ENCODE measurements at regions not wholly inside any gene's neighbourhood (a gene's known extent, or its start where the extent isn't known, plus 50 kb on each side); places are given as distances from the start of the nearest gene placed in this dataset.

GRCh38 chr4:100781435-100781834 lies 263.6 kb upstream of the EMCN start:
- H4K20me1 ChIP-seq (replicated peaks; ENCODE audit: control insufficient read depth, extremely low read depth, insufficient read depth, low read length): no peaks in the 10 kb centered on the region
- dilution Hi-C loops (cut with MboI; ENCODE audit: extremely low pct_ligation_motif_present, low sequenced_read_pairs): no loop called here
- H3K9me3 ChIP-seq (replicated peaks; ENCODE audit: control insufficient read depth, insufficient read depth, low read length): no peaks in the 10 kb centered on the region
- H3K27me3 ChIP-seq (ENCODE audit: control insufficient read depth in 2 of 2, insufficient read depth in 2 of 2, low read length in 2 of 2): no peaks in the 10 kb centered on the region
- no peak for DNase-seq (ENCODE audit: low read depth, low spot score)
- no peaks in the 10 kb centered on the region for H3K36me3 ChIP-seq (ENCODE audit: control insufficient read depth in 2 of 2, extremely low read depth in 1 of 2, insufficient read depth in 2 of 2, low read length in 2 of 2)
- no peaks in the 10 kb centered on the region for H3K9me1 ChIP-seq (replicated peaks; ENCODE audit: control insufficient read depth, extremely low read depth, insufficient read depth, low read length)
- BruUV-seq (replicated peaks): no TSS peak
- H3K27ac ChIP-seq (ENCODE audit: insufficient read depth, low read depth, low read length): no peak overlapping the region
- ChIA-PET CTCF (no interaction called here), POLR2A (no interaction called here)
- no peak overlapping the region for H3K4me3 ChIP-seq (replicated peaks in 1 of 3; ENCODE audit: insufficient read depth in 1 of 3, low read depth in 1 of 3, low read length in 3 of 3)
- no peak overlapping the region for H3K4me2 ChIP-seq (ENCODE audit: insufficient read depth, low read length)
- no peak for TF ChIP-seq GATA2 (IDR thresholded peaks at IDR 0.05; ENCODE audit: insufficient read depth, insufficient read length, low read depth, low read length)
- no peak for TF ChIP-seq MYC (IDR thresholded peaks at IDR 0.05; ENCODE audit: low read depth, low read length)
- no peaks in the 10 kb centered on the region for H3K79me2 ChIP-seq (ENCODE audit: control insufficient read depth, insufficient read depth, low read length)
- FAIRE-seq: no peak
- no peak overlapping the region for H3K9ac ChIP-seq (replicated peaks; ENCODE audit: extremely low read depth, insufficient read depth, low read length)
- H3K4me1 ChIP-seq (ENCODE audit: control insufficient read depth, extremely low read depth, insufficient read depth, low read length): no peaks in the 10 kb centered on the region
- no peak overlapping the region for H2AFZ ChIP-seq (ENCODE audit: low read depth, low read length)
- intact Hi-C loops (cut with micrococcal nuclease): no loop called here

GRCh38 chr4:100780126-100780525 lies 262.3 kb upstream of the EMCN start:
- Histone ChIP-seq H3K36me3 (ENCODE audit: control insufficient read depth in 2 of 2, extremely low read depth in 1 of 2, insufficient read depth in 2 of 2, low read length in 2 of 2) (no peaks in the 10 kb centered on the region), H3K27me3 (ENCODE audit: control insufficient read depth in 2 of 2, insufficient read depth in 2 of 2, low read length in 2 of 2) (no peaks in the 10 kb centered on the region), H3K9me3 (replicated peaks; ENCODE audit: control insufficient read depth, insufficient read depth, low read length) (no peaks in the 10 kb centered on the region), H3K4me3 (replicated peaks in 1 of 3; ENCODE audit: insufficient read depth in 1 of 3, low read depth in 1 of 3, low read length in 3 of 3) (no peak overlapping the region), H3K4me2 (ENCODE audit: insufficient read depth, low read length) (no peak overlapping the region), H3K9ac (replicated peaks; ENCODE audit: extremely low read depth, insufficient read depth, low read length) (no peak overlapping the region), H2AFZ (ENCODE audit: low read depth, low read length) (no peak overlapping the region), H3K79me2 (ENCODE audit: control insufficient read depth, insufficient read depth, low read length) (no peaks in the 10 kb centered on the region), H3K4me1 (ENCODE audit: control insufficient read depth, extremely low read depth, insufficient read depth, low read length) (no peaks in the 10 kb centered on the region), H3K9me1 (replicated peaks; ENCODE audit: control insufficient read depth, extremely low read depth, insufficient read depth, low read length) (no peaks in the 10 kb centered on the region), H3K27ac (ENCODE audit: insufficient read depth, low read depth, low read length) (no peak overlapping the region), H4K20me1 (replicated peaks; ENCODE audit: control insufficient read depth, extremely low read depth, insufficient read depth, low read length) (no peaks in the 10 kb centered on the region)
- no TSS peak for BruUV-seq (replicated peaks)
- DNase-seq (ENCODE audit: low read depth, low spot score) (no peak), FAIRE-seq (no peak)
- ChIA-PET CTCF (no interaction called here), POLR2A (no interaction called here)
- dilution Hi-C loops (cut with MboI; ENCODE audit: extremely low pct_ligation_motif_present, low sequenced_read_pairs) (no loop called here), intact Hi-C loops (cut with micrococcal nuclease) (no loop called here)
- TF ChIP-seq, protein P1, sequence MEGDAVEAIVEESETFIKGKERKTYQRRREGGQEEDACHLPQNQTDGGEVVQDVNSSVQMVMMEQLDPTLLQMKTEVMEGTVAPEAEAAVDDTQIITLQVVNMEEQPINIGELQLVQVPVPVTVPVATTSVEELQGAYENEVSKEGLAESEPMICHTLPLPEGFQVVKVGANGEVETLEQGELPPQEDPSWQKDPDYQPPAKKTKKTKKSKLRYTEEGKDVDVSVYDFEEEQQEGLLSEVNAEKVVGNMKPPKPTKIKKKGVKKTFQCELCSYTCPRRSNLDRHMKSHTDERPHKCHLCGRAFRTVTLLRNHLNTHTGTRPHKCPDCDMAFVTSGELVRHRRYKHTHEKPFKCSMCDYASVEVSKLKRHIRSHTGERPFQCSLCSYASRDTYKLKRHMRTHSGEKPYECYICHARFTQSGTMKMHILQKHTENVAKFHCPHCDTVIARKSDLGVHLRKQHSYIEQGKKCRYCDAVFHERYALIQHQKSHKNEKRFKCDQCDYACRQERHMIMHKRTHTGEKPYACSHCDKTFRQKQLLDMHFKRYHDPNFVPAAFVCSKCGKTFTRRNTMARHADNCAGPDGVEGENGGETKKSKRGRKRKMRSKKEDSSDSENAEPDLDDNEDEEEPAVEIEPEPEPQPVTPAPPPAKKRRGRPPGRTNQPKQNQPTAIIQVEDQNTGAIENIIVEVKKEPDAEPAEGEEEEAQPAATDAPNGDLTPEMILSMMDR (IDR thresholded peaks at IDR 0.05; ENCODE audit: extremely low read depth in 1 of 2, insufficient read depth in 1 of 2, low read depth in 1 of 2, low read length in 2 of 2): no peak
- TF ChIP-seq MAX (IDR thresholded peaks at IDR 0.05; ENCODE audit: insufficient read depth, insufficient read length) (no peak), EZH2 (IDR thresholded peaks at IDR 0.05; ENCODE audit: borderline replicate concordance, low read depth, low read length, severe bottlenecking) (no peak), JUN (IDR thresholded peaks at IDR 0.05; ENCODE audit: borderline replicate concordance, insufficient read depth, insufficient read length, low read depth) (no peak), POLR2AphosphoS5 (IDR thresholded peaks at IDR 0.05; ENCODE audit: insufficient read depth, low read depth, low read length) (no peak), FOS (IDR thresholded peaks at IDR 0.05; ENCODE audit: borderline replicate concordance, insufficient read depth, low read length) (no peak)

All from endothelial cell of umbilical vein (primary cell).